ENCODE measurements at regions not wholly inside any gene's neighbourhood (a gene's known extent, or its start where the extent isn't known, plus 50 kb on each side); places are given as distances from the start of the nearest gene placed in this dataset.

DNA sequence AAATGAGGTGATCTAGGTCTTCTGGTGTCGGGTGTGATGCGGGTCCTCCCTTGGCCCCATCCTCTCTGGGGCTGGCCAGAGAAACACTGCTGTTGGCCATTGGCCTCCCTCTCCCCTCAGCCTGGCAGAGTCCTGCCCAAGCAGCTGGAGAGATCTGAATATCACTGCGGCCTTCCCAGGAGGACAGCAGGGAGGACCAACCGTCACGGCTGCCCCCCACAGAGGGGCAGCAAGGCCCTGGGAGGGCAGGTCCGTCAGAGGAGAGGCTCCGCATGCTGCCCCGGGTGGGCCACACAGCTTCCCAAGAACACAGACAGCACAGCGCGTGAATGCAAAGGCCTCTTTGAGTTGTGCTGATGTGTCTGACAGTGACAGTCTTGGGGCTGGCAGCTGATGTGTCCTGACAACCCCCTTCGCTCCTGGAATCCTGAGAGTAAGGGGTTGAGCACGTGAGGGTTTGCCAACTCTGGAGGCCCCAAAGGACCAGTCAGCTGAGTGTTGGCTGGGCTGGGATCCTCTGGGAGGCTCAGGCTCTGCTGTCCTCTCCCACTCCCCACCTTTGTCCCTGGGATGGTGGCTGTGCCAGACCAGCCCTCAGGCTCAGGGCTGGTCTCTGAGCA is 132.5 kb upstream of the UNC5B start:
- Mint-ChIP-seq H3K4me3 (ENCODE audit: low read depth, unreplicated experiment) (no peak overlapping the region), H3K27ac (ENCODE audit: unreplicated experiment) (no peak overlapping the region), H3K27me3 (ENCODE audit: unreplicated experiment) (peaks cover 92% of the 10 kb centered on the region), H3K36me3 (ENCODE audit: insufficient read depth, unreplicated experiment) (no peaks in the 10 kb centered on the region), H3K4me1 (ENCODE audit: low read depth, unreplicated experiment) (no peaks in the 10 kb centered on the region), H3K9me3 (ENCODE audit: low read depth, unreplicated experiment) (no peaks in the 10 kb centered on the region)
- DNase-seq, result no peak
- CTCF ChIA-PET, result no interaction called here
- no TSS peak for BruUV-seq (replicated peaks)
- TF ChIP-seq CTCF (IDR thresholded peaks at IDR 0.05; ENCODE audit: unreplicated experiment), result no peak
- intact Hi-C loops (cut with micrococcal nuclease; ENCODE audit: unreplicated experiment), result no loop called here

DNA sequence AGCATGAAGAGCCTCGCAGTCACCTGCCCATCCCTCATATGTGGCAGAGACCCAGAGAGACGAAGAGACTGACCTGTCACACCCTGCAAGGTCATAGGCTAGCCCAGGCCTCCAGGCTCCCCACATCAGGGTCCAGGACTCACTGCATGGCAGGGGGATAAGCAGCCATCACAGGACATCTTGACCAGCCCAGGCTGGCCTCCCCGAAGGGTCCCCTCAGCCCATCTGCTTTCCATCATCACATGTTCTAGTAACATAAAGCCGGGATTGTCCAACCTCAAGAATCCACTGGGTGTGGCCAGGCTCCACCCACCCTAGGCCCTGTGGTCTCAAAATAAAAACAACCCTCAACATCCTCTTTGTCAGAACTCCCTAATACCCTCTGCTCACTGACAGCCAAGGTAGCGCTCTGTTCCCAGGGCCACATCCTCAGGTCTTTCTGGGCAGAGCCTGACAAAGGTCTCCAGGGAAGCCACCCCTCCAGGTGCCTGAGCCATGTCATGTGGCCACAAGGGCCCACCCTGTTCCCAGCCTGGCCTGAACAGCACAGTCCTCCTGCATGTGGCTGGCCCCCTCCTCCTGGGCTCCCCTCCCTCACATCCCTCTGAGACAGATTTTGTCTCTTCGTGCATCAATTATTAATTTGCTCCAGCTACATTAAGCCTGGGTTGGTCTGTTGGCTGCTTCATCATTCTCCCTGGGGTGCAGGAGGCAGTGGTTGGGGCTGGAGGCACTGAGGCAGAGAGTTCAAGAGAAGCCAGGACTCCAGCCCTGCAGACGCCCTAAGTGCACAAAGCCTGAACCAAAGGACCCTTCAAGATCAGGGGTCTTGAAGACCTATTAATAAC is 131.8 kb upstream of the UNC5B start:
- Mint-ChIP-seq H3K27me3 (ENCODE audit: unreplicated experiment) (peaks cover 85% of the 10 kb centered on the region), H3K4me3 (ENCODE audit: low read depth, unreplicated experiment) (no peak overlapping the region), H3K36me3 (ENCODE audit: insufficient read depth, unreplicated experiment) (no peaks in the 10 kb centered on the region), H3K4me1 (ENCODE audit: low read depth, unreplicated experiment) (no peaks in the 10 kb centered on the region), H3K9me3 (ENCODE audit: low read depth, unreplicated experiment) (no peaks in the 10 kb centered on the region), H3K27ac (ENCODE audit: unreplicated experiment) (no peak overlapping the region)
- intact Hi-C loops (cut with micrococcal nuclease; ENCODE audit: unreplicated experiment), result no loop called here
- CTCF ChIA-PET, result no interaction called here
- no TSS peak for BruUV-seq (replicated peaks)
- TF ChIP-seq CTCF (IDR thresholded peaks at IDR 0.05; ENCODE audit: unreplicated experiment), result no peak
- DNase-seq, result no peak

GRCh38 chr10:71081229-71081560 is 131.2 kb upstream of the UNC5B start:
- H3K4me3 Mint-ChIP-seq (ENCODE audit: low read depth, unreplicated experiment), result no peak overlapping the region
- intact Hi-C loops (cut with micrococcal nuclease; ENCODE audit: unreplicated experiment), result no loop called here
- DNase-seq, result no peak
- no peak overlapping the region for H3K27ac Mint-ChIP-seq (ENCODE audit: unreplicated experiment)
- CTCF ChIA-PET, result no interaction called here
- H3K36me3 Mint-ChIP-seq (ENCODE audit: insufficient read depth, unreplicated experiment), result no peaks in the 10 kb centered on the region
- H3K9me3 Mint-ChIP-seq (ENCODE audit: low read depth, unreplicated experiment), result no peaks in the 10 kb centered on the region
- TF ChIP-seq CTCF (IDR thresholded peaks at IDR 0.05; ENCODE audit: unreplicated experiment), result no peak
- BruUV-seq (replicated peaks), result no TSS peak
- H3K4me1 Mint-ChIP-seq (ENCODE audit: low read depth, unreplicated experiment), result no peaks in the 10 kb centered on the region
- H3K27me3 Mint-ChIP-seq (ENCODE audit: unreplicated experiment), result peaks cover 79% of the 10 kb centered on the region

- CTCF ChIA-PET, result no interaction called here
- intact Hi-C loops (cut with micrococcal nuclease; ENCODE audit: unreplicated experiment), result no loop called here
- Mint-ChIP-seq H3K4me3 (ENCODE audit: low read depth, unreplicated experiment) (no peak overlapping the region), H3K9me3 (ENCODE audit: low read depth, unreplicated experiment) (no peaks in the 10 kb centered on the region), H3K36me3 (ENCODE audit: insufficient read depth, unreplicated experiment) (no peaks in the 10 kb centered on the region), H3K27ac (ENCODE audit: unreplicated experiment) (no peak overlapping the region), H3K27me3 (ENCODE audit: unreplicated experiment) (peaks cover 72% of the 10 kb centered on the region), H3K4me1 (ENCODE audit: low read depth, unreplicated experiment) (no peaks in the 10 kb centered on the region)
- DNase-seq, result no peak
- TF ChIP-seq CTCF (IDR thresholded peaks at IDR 0.05; ENCODE audit: unreplicated experiment), result no peak
- no TSS peak for BruUV-seq (replicated peaks)
Measured at GRCh38 chr10:71081912-71082311, 130.5 kb upstream of the UNC5B start.

All from Calu3 (cell line).